Adrenal gland (tissue), 9 donors: ENCODE measurements at regions not wholly inside any gene's neighbourhood (a gene's known extent, or its start where the extent isn't known, plus 50 kb on each side); places are given as distances from the start of the nearest gene placed in this dataset.

Experiments
- DNase-seq, 7 donors: peaks; one replicate each; pipeline ENCODE4 v3.0.0-alpha.2; 2019 to 2020
- H3K27ac ChIP-seq, 5 donors: fragments of 200-600 bp; sonication (generic) in 4 of 5; 1 replicate in 3 of 5; 2 replicates in 2 of 5; pipeline versions ENCODE4 v1.5.1 to v1.8.0; 2016 to 2020; ENCODE audit warnings: mild to moderate bottlenecking in 1 of 5
- H3K27me3 ChIP-seq: fragments of 200-600 bp; 2 replicates; pipeline ENCODE4 v1.8.0; 2021
- H3K36me3 ChIP-seq, 2 donors: fragments of 200-600 bp; replicated peaks in 1 of 2; 1 replicate in 1 of 2; 2 replicates in 1 of 2; pipeline versions ENCODE4 v1.5.1 to v1.8.0; 2018 to 2022
- H3K4me1 ChIP-seq, 2 donors: fragments of 200-600 bp; replicated peaks in 1 of 2; 1 replicate in 1 of 2; 2 replicates in 1 of 2; pipeline versions ENCODE4 v1.5.1 to v1.8.0; 2018 to 2021
- H3K4me3 ChIP-seq, 4 donors: fragments of 200-600 bp; sonication (generic) in 3 of 4; one replicate each; pipeline ENCODE4 v1.5.1; 2016 to 2018
- H3K9me3 ChIP-seq, 3 donors: fragments of 200-600 bp; sonication (generic) in 1 of 3; replicated peaks in 1 of 3; 1 replicate in 2 of 3; 2 replicates in 1 of 3; pipeline versions ENCODE4 v1.5.1 to v1.8.0; 2016 to 2021
- CTCF ChIP-seq, 6 experiments: fragments of 450-650 bp in 4 of 6; fragments of 200-600 bp in 2 of 6; sonication (generic) in 1 of 6; IDR thresholded peaks; 1 replicate in 5 of 6; 2 replicates in 1 of 6; pipeline versions ENCODE4 v1.5.1 to v1.8.0; 2016 to 2021; ENCODE audit warnings: antibody characterized with exemption in 6 of 6, mild to moderate bottlenecking in 2 of 6, moderate library complexity in 1 of 6
- POLR2A ChIP-seq, 2 donors: fragments of 450-650 bp; IDR thresholded peaks; one replicate each; pipeline ENCODE4 v1.6.1; 2017; ENCODE audit warnings: antibody characterized with exemption in 2 of 2, mild to moderate bottlenecking in 2 of 2, moderate library complexity in 1 of 2
- WGBS, 4 donors: extraction: QIAGEN DNeasy Blood & Tissue Kit in 2 of 4; methylation state at CpG; one replicate each; pipeline versions ENCODE4 v1.1.5 to v1.1.7; 2013 to 2017; 5-methylcytosine and 5-hydroxymethylcytosine counted together
- intact Hi-C, 2 donors: fragments of 100-400 bp; cut with DNase I; formaldehyde crosslinking; loops; one replicate each; pipeline versions ENCODE4 v1.14.1 to v1.15.0; 2022 to 2023
- donor health status: healthy with polysubstance abuse.
- donor health status: Bipolar disorder and iron deficiency.
- donor health status: DM: yes; HTN: yes; CAD: no.
- donor health status: DM: no; HTN: no; CAD: no.
- donor health status: DM: no; HTN: no; CAD: no.

GRCh38 chr2:237218756-237219155, 133.1 kb downstream of the COPS8 start:
- H3K27me3 ChIP-seq, result no peaks in the 10 kb centered on the region
- no peak for TF ChIP-seq CTCF (IDR thresholded peaks at IDR 0.05)
- TF ChIP-seq POLR2A (IDR thresholded peaks at IDR 0.05), result no peak
- peaks cover 5 to 11% of the 10 kb centered on the region in 2 donors for H3K4me1 ChIP-seq
- no peaks in the 10 kb centered on the region for H3K9me3 ChIP-seq
- no peaks in the 10 kb centered on the region for H3K36me3 ChIP-seq
- 66 to 93% (median 76%) methylated on average over 2 of the region's 2 CpGs for WGBS, 4 donors
- DNase-seq, result no peak
- H3K27ac ChIP-seq, result no peak overlapping the region
- intact Hi-C loops, result no loop called here
- H3K4me3 ChIP-seq, result no peak overlapping the region

- H3K4me3 ChIP-seq, result no peak overlapping the region
- DNase-seq, result no peak
- WGBS, 4 donors, result 86 to 93% (median 87%) methylated on average over 2 to 4 of the region's 4 CpGs
- H3K27me3 ChIP-seq, result no peaks in the 10 kb centered on the region
- no peaks in the 10 kb centered on the region for H3K9me3 ChIP-seq
- H3K4me1 ChIP-seq, result peaks cover 0 to 4% of the 10 kb centered on the region in 2 donors
- TF ChIP-seq POLR2A (IDR thresholded peaks at IDR 0.05) (no peak), CTCF (IDR thresholded peaks at IDR 0.05) (no peak)
- no peak overlapping the region for H3K27ac ChIP-seq
- intact Hi-C loops, result no loop called here
- H3K36me3 ChIP-seq, result no peaks in the 10 kb centered on the region
Observed at GRCh38 chr2:237219826-237220225, 134.1 kb downstream of the COPS8 start.

- no peak for DNase-seq
- WGBS, 4 donors, result 77 to 83% (median 80%) methylated on average over 8 of the region's 8 CpGs
- peaks cover 0 to 4% of the 10 kb centered on the region in 2 donors for H3K4me1 ChIP-seq
- no peak overlapping the region for H3K4me3 ChIP-seq
- TF ChIP-seq CTCF (IDR thresholded peaks at IDR 0.05) (no peak), POLR2A (IDR thresholded peaks at IDR 0.05) (no peak)
- peak overlapping the region in 1 of 5 donors; percentile 35 for H3K27ac ChIP-seq
- no peaks in the 10 kb centered on the region for H3K36me3 ChIP-seq
- H3K9me3 ChIP-seq, result no peaks in the 10 kb centered on the region
- intact Hi-C loops, result no loop called here
- no peaks in the 10 kb centered on the region for H3K27me3 ChIP-seq
Observed at GRCh38 chr2:237221443-237221842, 135.8 kb downstream of the COPS8 start.

GRCh38 chr2:237222178-237222577, 136.5 kb downstream of the COPS8 start:
- Histone ChIP-seq H3K4me3 (no peak overlapping the region), H3K36me3 (no peaks in the 10 kb centered on the region), H3K4me1 (peaks cover 0 to 4% of the 10 kb centered on the region in 2 donors), H3K27me3 (no peaks in the 10 kb centered on the region), H3K9me3 (no peaks in the 10 kb centered on the region), H3K27ac (peak overlapping the region in 1 of 5 donors; percentile 35)
- 66 to 75% (median 71%) methylated on average over 9 of the region's 9 CpGs for WGBS, 4 donors
- TF ChIP-seq CTCF (IDR thresholded peaks at IDR 0.05), result no peak
- no peak for TF ChIP-seq POLR2A (IDR thresholded peaks at IDR 0.05)
- DNase-seq, result no peak
- intact Hi-C loops, result no loop called here
